Liver (tissue), 8 donors: ENCODE measurements at regions not wholly inside any gene's neighbourhood (a gene's known extent, or its start where the extent isn't known, plus 50 kb on each side); places are given as distances from the start of the nearest gene placed in this dataset.

ENCODE experiments used
- DNase-seq: peaks from one replicate; pipeline ENCODE4 v3.0.0-alpha.2; 2017; ENCODE audit warnings: low spot score
- H3K27ac ChIP-seq, 2 donors: one replicate each; pipeline ENCODE4 v1.7.0; 2013; ENCODE audit warnings: inconsistent platforms in 2 of 2, low read length in 2 of 2, control low read depth in 1 of 2, low read depth in 1 of 2, mild to moderate bottlenecking in 1 of 2
- H3K27me3 ChIP-seq, 4 donors: one replicate each; pipeline versions ENCODE4 v1.6.1 to v1.7.0; 2013; ENCODE audit warnings: low read length in 3 of 4, inconsistent platforms in 1 of 4, mild to moderate bottlenecking in 1 of 4, moderate library complexity in 1 of 4; ENCODE audit not compliant: control insufficient read depth in 4 of 4, insufficient read depth in 4 of 4
- H3K36me3 ChIP-seq, 4 donors: one replicate each; pipeline versions ENCODE4 v1.6.1 to v1.7.0; 2013; ENCODE audit warnings: low read length in 3 of 4, mild to moderate bottlenecking in 3 of 4, low read depth in 1 of 4, moderate library complexity in 1 of 4; ENCODE audit not compliant: control insufficient read depth in 4 of 4, insufficient read depth in 3 of 4
- H3K4me1 ChIP-seq, 4 donors: one replicate each; pipeline versions ENCODE4 v1.6.1 to v1.7.0; 2013; ENCODE audit warnings: low read length in 3 of 4, mild to moderate bottlenecking in 3 of 4, moderate library complexity in 1 of 4; ENCODE audit not compliant: control insufficient read depth in 4 of 4, insufficient read depth in 4 of 4
- H3K4me3 ChIP-seq, 3 donors: one replicate each; pipeline versions ENCODE4 v1.6.1 to v1.7.0; 2013; ENCODE audit warnings: low read length in 3 of 3, control low read depth in 1 of 3, low read depth in 1 of 3, mild to moderate bottlenecking in 1 of 3
- H3K9ac ChIP-seq, 2 donors: one replicate each; pipeline ENCODE4 v1.7.0; 2013; ENCODE audit warnings: low read length in 2 of 2, mild to moderate bottlenecking in 2 of 2, moderate library complexity in 2 of 2, control low read depth in 1 of 2, low read depth in 1 of 2
- H3K9me3 ChIP-seq, 4 donors: one replicate each; pipeline versions ENCODE4 v1.6.1 to v1.7.0; 2013; ENCODE audit warnings: low read length in 3 of 4; ENCODE audit not compliant: control insufficient read depth in 4 of 4
- ATF3 ChIP-seq: IDR thresholded peaks from 2 replicates; pipeline ENCODE4 v1.6.1; 2016; ENCODE audit warnings: antibody characterized with exemption
- CTCF ChIP-seq: fragments of 150-350 bp; IDR thresholded peaks from 2 replicates; pipeline ENCODE4 v1.5.1; 2017; ENCODE audit warnings: improper control_type of control experiment, low read depth, low read length; ENCODE audit not compliant: missing input control
- EGR1 ChIP-seq, 2 donors: IDR thresholded peaks; 2 replicates each; pipeline ENCODE4 v1.6.1; 2016 to 2018; ENCODE audit warnings: antibody characterized with exemption in 2 of 2, low read depth in 2 of 2
- FOXA1 ChIP-seq: IDR thresholded peaks from 2 replicates; pipeline ENCODE4 v1.6.1; 2016; ENCODE audit warnings: antibody characterized with exemption
- FOXA2 ChIP-seq: IDR thresholded peaks from 2 replicates; pipeline ENCODE4 v1.6.1; 2016; ENCODE audit warnings: antibody characterized with exemption
- GABPA ChIP-seq, 2 donors: IDR thresholded peaks in 1 of 2; conservative IDR thresholded peaks in 1 of 2; 2 replicates each; pipeline ENCODE4 v1.6.1; 2016; ENCODE audit warnings: antibody characterized with exemption in 2 of 2, mild to moderate bottlenecking in 1 of 2, moderate library complexity in 1 of 2
- HNF4A ChIP-seq, 2 donors: conservative IDR thresholded peaks; 2 replicates each; pipeline ENCODE4 v1.6.1; 2016; ENCODE audit warnings: antibody characterized with exemption in 2 of 2, mild to moderate bottlenecking in 2 of 2
- HNF4G ChIP-seq: IDR thresholded peaks from 2 replicates; pipeline ENCODE4 v1.6.1; 2016; ENCODE audit warnings: antibody characterized with exemption
- JUND ChIP-seq, 2 donors: IDR thresholded peaks; 2 replicates each; pipeline ENCODE4 v1.6.1; 2016; ENCODE audit warnings: antibody characterized with exemption in 2 of 2
- NR2F2 ChIP-seq: IDR thresholded peaks from 2 replicates; pipeline ENCODE4 v1.6.1; 2016; ENCODE audit warnings: antibody characterized with exemption
- RAD21 ChIP-seq, 2 donors: IDR thresholded peaks; 2 replicates each; pipeline ENCODE4 v1.6.1; 2016; ENCODE audit warnings: antibody characterized with exemption in 2 of 2, mild to moderate bottlenecking in 2 of 2
- RXRA ChIP-seq, 2 donors: IDR thresholded peaks; 2 replicates each; pipeline ENCODE4 v1.6.1; 2017 to 2018; ENCODE audit warnings: antibody characterized with exemption in 2 of 2, mild to moderate bottlenecking in 1 of 2
- SP1 ChIP-seq: IDR thresholded peaks from 2 replicates; pipeline ENCODE4 v1.6.1; 2018; ENCODE audit warnings: antibody characterized with exemption, mild to moderate bottlenecking
- TAF1 ChIP-seq: conservative IDR thresholded peaks from 2 replicates; pipeline ENCODE4 v1.6.1; 2016; ENCODE audit warnings: antibody characterized with exemption, mild to moderate bottlenecking
- YY1 ChIP-seq: IDR thresholded peaks from 2 replicates; pipeline ENCODE4 v1.6.1; 2016; ENCODE audit warnings: antibody characterized with exemption, mild to moderate bottlenecking
- ZBTB33 ChIP-seq: IDR thresholded peaks from 2 replicates; pipeline ENCODE4 v1.6.1; 2016; ENCODE audit warnings: antibody characterized with exemption
- WGBS: extraction: QIAGEN DNeasy Blood & Tissue Kit; methylation state at CpG from one replicate; pipeline ENCODE4 v1.1.7; 2013; 5-methylcytosine and 5-hydroxymethylcytosine counted together
- TF ChIP-seq, protein P1 (sequence below): IDR thresholded peaks from 2 replicates; pipeline ENCODE4 v1.6.1; 2016; ENCODE audit warnings: antibody characterized with exemption
- TF ChIP-seq, protein P2 (sequence below): IDR thresholded peaks from 2 replicates; pipeline ENCODE4 v1.6.1; 2016; ENCODE audit warnings: antibody characterized with exemption, mild to moderate bottlenecking
- donor health status: healthy.
- donor health status: healthy.
- donor health status: healthy.
- donor health status: healthy.
- donor health status: healthy.

DNA sequence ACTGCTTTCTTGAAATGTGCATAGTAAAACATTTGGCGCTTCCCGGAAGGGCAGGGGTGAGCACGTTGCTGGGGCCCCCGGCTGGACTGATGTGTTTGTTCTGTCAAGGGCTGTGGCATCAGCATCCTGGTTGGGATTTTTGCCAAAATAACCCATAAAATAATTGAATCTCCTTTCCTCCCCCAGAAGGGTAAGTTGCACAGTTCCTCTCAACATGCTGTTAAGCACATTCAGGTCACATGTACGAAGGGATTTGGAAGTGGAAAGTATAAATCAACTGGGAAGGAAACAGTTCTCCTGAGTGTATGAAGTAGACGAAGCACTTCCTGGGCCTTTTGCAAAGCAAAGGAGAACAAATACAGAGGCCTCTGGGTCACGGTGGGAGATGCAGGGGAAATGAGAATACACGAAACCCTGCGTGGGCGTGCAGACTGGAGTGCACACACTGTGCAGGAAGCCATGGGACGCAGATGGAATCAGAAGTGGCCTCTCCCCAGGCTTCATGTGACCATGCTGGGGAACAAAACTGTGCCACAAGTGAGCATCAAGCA is 183.9 kb downstream of the LPIN1 start:
- Histone ChIP-seq H3K27ac (no peak overlapping the region), H3K27me3 (no peaks in the 10 kb centered on the region), H3K9ac (no peak overlapping the region), H3K36me3 (no peaks in the 10 kb centered on the region), H3K4me3 (no peak overlapping the region), H3K9me3 (no peaks in the 10 kb centered on the region), H3K4me1 (no peaks in the 10 kb centered on the region)
- TF ChIP-seq, protein P1, sequence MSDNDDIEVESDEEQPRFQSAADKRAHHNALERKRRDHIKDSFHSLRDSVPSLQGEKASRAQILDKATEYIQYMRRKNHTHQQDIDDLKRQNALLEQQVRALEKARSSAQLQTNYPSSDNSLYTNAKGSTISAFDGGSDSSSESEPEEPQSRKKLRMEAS = peak; percentile 21
- TF ChIP-seq HNF4A (conservative IDR thresholded peaks at IDR 0.05) = no peak
- no peak for DNase-seq
- WGBS = 63% methylated on average over 11 of the region's 11 CpGs

DNA sequence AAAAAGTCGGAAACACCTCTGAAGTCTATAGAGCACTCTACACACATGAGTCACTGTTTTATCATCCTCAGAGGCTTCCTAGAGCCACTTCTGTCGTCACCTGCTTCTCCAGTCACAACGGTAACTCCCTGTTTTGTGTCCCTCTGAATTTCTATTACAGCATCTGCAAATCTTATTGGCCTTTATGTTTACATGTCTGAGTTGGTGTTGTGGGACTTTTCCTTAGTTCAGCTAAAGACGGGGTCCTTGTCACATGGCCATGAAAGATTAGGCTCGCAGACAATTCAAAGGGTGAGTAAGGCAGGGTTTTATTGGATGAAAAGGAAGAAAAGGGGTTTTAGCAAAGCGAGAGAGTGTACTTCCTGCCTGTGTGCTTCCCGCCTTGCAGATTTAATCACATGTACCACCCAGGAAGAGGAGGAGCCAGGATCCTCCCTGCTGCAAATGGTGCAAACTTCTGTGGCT is 185.6 kb downstream of the LPIN1 start:
- Histone ChIP-seq H3K27me3 (no peaks in the 10 kb centered on the region), H3K27ac (no peak overlapping the region), H3K36me3 (no peaks in the 10 kb centered on the region), H3K4me1 (no peaks in the 10 kb centered on the region), H3K9ac (no peak overlapping the region), H3K9me3 (no peaks in the 10 kb centered on the region), H3K4me3 (no peak overlapping the region)
- no peak for TF ChIP-seq RXRA (IDR thresholded peaks at IDR 0.05)
- no peak for TF ChIP-seq NR2F2
- TF ChIP-seq JUND (IDR thresholded peaks at IDR 0.05) = no peak
- no peak for TF ChIP-seq ATF3
- TF ChIP-seq, protein P1 = no peak
- no peak for TF ChIP-seq HNF4A (conservative IDR thresholded peaks at IDR 0.05)
- no peak for TF ChIP-seq FOXA2
- TF ChIP-seq GABPA (IDR thresholded peaks at IDR 0.05 in 1 of 2, conservative IDR thresholded peaks at IDR 0.05 in 1 of 2) = no peak
- TF ChIP-seq YY1 = no peak
- TF ChIP-seq SP1 = no peak
- TF ChIP-seq, protein P2, sequence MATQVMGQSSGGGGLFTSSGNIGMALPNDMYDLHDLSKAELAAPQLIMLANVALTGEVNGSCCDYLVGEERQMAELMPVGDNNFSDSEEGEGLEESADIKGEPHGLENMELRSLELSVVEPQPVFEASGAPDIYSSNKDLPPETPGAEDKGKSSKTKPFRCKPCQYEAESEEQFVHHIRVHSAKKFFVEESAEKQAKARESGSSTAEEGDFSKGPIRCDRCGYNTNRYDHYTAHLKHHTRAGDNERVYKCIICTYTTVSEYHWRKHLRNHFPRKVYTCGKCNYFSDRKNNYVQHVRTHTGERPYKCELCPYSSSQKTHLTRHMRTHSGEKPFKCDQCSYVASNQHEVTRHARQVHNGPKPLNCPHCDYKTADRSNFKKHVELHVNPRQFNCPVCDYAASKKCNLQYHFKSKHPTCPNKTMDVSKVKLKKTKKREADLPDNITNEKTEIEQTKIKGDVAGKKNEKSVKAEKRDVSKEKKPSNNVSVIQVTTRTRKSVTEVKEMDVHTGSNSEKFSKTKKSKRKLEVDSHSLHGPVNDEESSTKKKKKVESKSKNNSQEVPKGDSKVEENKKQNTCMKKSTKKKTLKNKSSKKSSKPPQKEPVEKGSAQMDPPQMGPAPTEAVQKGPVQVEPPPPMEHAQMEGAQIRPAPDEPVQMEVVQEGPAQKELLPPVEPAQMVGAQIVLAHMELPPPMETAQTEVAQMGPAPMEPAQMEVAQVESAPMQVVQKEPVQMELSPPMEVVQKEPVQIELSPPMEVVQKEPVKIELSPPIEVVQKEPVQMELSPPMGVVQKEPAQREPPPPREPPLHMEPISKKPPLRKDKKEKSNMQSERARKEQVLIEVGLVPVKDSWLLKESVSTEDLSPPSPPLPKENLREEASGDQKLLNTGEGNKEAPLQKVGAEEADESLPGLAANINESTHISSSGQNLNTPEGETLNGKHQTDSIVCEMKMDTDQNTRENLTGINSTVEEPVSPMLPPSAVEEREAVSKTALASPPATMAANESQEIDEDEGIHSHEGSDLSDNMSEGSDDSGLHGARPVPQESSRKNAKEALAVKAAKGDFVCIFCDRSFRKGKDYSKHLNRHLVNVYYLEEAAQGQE = no peak
- no peak for DNase-seq
- 85% methylated on average over 7 of the region's 7 CpGs for WGBS

DNA sequence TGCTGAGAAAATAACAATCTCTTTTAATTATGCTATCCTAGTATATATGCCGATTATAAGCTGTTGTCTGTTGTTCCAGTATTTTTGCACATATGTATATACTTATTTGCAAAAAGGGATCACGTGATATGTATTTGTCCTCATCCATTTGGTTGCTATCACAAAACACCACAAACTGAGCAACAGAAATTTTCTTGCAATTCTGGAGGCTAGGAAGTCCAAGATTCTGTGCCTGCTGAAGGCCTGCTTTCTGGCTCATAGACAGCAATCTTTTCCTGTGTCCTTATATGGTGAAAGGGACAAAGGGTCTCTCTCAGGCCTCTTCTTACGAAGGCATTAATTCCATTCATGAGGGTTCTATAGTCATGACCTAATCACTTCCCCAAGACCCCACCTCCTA is 186.5 kb downstream of the LPIN1 start:
- TF ChIP-seq RXRA (IDR thresholded peaks at IDR 0.05) (no peak), GABPA (IDR thresholded peaks at IDR 0.05 in 1 of 2, conservative IDR thresholded peaks at IDR 0.05 in 1 of 2) (no peak), FOXA2 (no peak), CTCF (no peak), ZBTB33 (no peak), TAF1 (no peak), HNF4A (conservative IDR thresholded peaks at IDR 0.05) (no peak), EGR1 (IDR thresholded peaks at IDR 0.05; ENCODE audit: low read depth in 2 of 2) (no peak), RAD21 (IDR thresholded peaks at IDR 0.05) (no peak), JUND (IDR thresholded peaks at IDR 0.05) (no peak), FOXA1 (no peak), ATF3 (no peak), HNF4G (no peak)
- TF ChIP-seq, protein P1 = no peak
- H3K9ac ChIP-seq = no peak overlapping the region
- DNase-seq = no peak
- no peak overlapping the region for H3K27ac ChIP-seq
- no peaks in the 10 kb centered on the region for H3K36me3 ChIP-seq
- H3K4me1 ChIP-seq = no peaks in the 10 kb centered on the region
- no peak overlapping the region for H3K4me3 ChIP-seq
- H3K9me3 ChIP-seq = no peaks in the 10 kb centered on the region
- WGBS = 89% methylated on average over 3 of the region's 3 CpGs
- no peaks in the 10 kb centered on the region for H3K27me3 ChIP-seq
